HL-60 (cell line): ENCODE measurements at regions not wholly inside any gene's neighbourhood (a gene's known extent, or its start where the extent isn't known, plus 50 kb on each side); places are given as distances from the start of the nearest gene placed in this dataset.

Experiments
- TF ChIP-seq, protein P1 (sequence below): IDR thresholded peaks from one replicate; pipeline ENCODE4 v1.5.1; 2011; ENCODE audit warnings: low read length, control low read depth, inconsistent platforms; ENCODE audit not compliant: insufficient read depth
- TF ChIP-seq, protein P2 (sequence below): IDR thresholded peaks from 2 replicates; pipeline ENCODE4 v1.6.1; 2012; ENCODE audit warnings: low read depth; ENCODE audit not compliant: insufficient replicate concordance

DNA sequence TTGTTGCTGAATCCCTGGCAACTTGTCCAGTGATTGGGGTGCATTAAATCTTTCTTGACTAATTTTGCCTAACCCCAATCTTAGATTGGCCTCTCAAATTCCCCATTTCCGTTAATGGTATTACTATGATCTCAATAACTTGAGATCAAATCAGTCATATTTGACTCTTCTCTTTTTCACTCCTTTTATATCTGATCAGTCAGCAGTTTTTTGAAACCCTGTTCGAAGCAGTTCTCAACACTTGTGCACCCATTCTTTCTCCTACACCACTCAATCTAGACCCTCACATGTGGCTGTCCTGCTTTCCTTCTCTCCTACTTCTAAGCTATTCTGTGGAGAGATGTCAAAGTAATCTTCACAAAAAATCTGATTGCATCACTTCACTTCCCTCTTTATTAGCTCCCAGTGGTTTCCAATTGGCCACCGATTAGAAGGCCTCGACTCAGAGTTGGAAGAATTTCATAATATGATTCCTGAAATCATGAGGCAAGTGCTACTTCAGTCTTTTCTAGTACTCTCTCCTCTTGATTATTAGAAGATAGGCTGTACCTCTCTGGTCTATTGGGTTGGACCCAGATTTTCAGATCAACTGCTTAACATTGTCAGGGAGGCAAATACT, 128.9 kb downstream of the ZNF365 start:
- TF ChIP-seq, protein P1, sequence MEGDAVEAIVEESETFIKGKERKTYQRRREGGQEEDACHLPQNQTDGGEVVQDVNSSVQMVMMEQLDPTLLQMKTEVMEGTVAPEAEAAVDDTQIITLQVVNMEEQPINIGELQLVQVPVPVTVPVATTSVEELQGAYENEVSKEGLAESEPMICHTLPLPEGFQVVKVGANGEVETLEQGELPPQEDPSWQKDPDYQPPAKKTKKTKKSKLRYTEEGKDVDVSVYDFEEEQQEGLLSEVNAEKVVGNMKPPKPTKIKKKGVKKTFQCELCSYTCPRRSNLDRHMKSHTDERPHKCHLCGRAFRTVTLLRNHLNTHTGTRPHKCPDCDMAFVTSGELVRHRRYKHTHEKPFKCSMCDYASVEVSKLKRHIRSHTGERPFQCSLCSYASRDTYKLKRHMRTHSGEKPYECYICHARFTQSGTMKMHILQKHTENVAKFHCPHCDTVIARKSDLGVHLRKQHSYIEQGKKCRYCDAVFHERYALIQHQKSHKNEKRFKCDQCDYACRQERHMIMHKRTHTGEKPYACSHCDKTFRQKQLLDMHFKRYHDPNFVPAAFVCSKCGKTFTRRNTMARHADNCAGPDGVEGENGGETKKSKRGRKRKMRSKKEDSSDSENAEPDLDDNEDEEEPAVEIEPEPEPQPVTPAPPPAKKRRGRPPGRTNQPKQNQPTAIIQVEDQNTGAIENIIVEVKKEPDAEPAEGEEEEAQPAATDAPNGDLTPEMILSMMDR = no peak
- TF ChIP-seq, protein P2, sequence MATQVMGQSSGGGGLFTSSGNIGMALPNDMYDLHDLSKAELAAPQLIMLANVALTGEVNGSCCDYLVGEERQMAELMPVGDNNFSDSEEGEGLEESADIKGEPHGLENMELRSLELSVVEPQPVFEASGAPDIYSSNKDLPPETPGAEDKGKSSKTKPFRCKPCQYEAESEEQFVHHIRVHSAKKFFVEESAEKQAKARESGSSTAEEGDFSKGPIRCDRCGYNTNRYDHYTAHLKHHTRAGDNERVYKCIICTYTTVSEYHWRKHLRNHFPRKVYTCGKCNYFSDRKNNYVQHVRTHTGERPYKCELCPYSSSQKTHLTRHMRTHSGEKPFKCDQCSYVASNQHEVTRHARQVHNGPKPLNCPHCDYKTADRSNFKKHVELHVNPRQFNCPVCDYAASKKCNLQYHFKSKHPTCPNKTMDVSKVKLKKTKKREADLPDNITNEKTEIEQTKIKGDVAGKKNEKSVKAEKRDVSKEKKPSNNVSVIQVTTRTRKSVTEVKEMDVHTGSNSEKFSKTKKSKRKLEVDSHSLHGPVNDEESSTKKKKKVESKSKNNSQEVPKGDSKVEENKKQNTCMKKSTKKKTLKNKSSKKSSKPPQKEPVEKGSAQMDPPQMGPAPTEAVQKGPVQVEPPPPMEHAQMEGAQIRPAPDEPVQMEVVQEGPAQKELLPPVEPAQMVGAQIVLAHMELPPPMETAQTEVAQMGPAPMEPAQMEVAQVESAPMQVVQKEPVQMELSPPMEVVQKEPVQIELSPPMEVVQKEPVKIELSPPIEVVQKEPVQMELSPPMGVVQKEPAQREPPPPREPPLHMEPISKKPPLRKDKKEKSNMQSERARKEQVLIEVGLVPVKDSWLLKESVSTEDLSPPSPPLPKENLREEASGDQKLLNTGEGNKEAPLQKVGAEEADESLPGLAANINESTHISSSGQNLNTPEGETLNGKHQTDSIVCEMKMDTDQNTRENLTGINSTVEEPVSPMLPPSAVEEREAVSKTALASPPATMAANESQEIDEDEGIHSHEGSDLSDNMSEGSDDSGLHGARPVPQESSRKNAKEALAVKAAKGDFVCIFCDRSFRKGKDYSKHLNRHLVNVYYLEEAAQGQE = no peak
